CD14-positive monocyte (primary cell): ENCODE measurements at regions not wholly inside any gene's neighbourhood (a gene's known extent, or its start where the extent isn't known, plus 50 kb on each side); places are given as distances from the start of the nearest gene placed in this dataset.

ENCODE experiments used
- DNase-seq, 3 donors: peaks; one replicate each; pipeline ENCODE4 v3.0.0-alpha.2; 2011 to 2022
- H2AFZ ChIP-seq: 2 replicates; pipeline ENCODE4 v1.6.0; 2012; ENCODE audit warnings: mild to moderate bottlenecking, low read depth, low read length, inconsistent platforms; ENCODE audit not compliant: insufficient read depth, poor library complexity, severe bottlenecking
- H3K27ac ChIP-seq, 2 donors: 1 replicate in 1 of 2; 2 replicates in 1 of 2; pipeline ENCODE4 v1.5.1; 2012 to 2013; ENCODE audit warnings: low read length in 2 of 2, control low read depth in 1 of 2, inconsistent platforms in 1 of 2, low read depth in 1 of 2, mild to moderate bottlenecking in 1 of 2
- H3K27me3 ChIP-seq, 2 donors: one replicate each; pipeline versions ENCODE4 v1.6.0 to v1.6.1; 2011 to 2013; ENCODE audit warnings: low read length in 2 of 2; ENCODE audit not compliant: control insufficient read depth in 2 of 2, insufficient read depth in 2 of 2
- H3K36me3 ChIP-seq, 2 donors: replicated peaks in 1 of 2; 1 replicate in 1 of 2; 2 replicates in 1 of 2; pipeline versions ENCODE4 v1.5.1 to v1.6.1; 2012 to 2013; ENCODE audit warnings: low read length in 2 of 2, control low read depth in 1 of 2, inconsistent platforms in 1 of 2, mild to moderate bottlenecking in 1 of 2; ENCODE audit not compliant: insufficient read depth in 2 of 2, control insufficient read depth in 1 of 2
- H3K4me1 ChIP-seq, 2 donors: 1 replicate in 1 of 2; 2 replicates in 1 of 2; pipeline versions ENCODE4 v1.5.1 to v1.6.1; 2012 to 2013; ENCODE audit warnings: low read length in 2 of 2, control low read depth in 1 of 2, inconsistent platforms in 1 of 2, mild to moderate bottlenecking in 1 of 2, moderate library complexity in 1 of 2; ENCODE audit not compliant: insufficient read depth in 2 of 2, control insufficient read depth in 1 of 2
- H3K4me2 ChIP-seq: replicated peaks from 2 replicates; pipeline ENCODE3; 2012; ENCODE audit warnings: low read length, moderate library complexity, mild to moderate bottlenecking; ENCODE audit not compliant: poor library complexity, severe bottlenecking; ENCODE audit errors: extremely low read depth
- H3K4me3 ChIP-seq, 3 experiments: fragments of 200-600 bp in 1 of 3; sonication (generic) in 1 of 3; replicated peaks in 1 of 3; 1 replicate in 2 of 3; 2 replicates in 1 of 3; pipeline ENCODE4 v1.5.1; 2011 to 2013; ENCODE audit warnings: low read length in 3 of 3, mild to moderate bottlenecking in 3 of 3, control low read depth in 2 of 3, low read depth in 2 of 3, inconsistent platforms in 1 of 3, moderate library complexity in 1 of 3
- H3K79me2 ChIP-seq: 2 replicates; pipeline ENCODE4 v1.6.0; 2012; ENCODE audit warnings: mild to moderate bottlenecking, control low read depth, inconsistent platforms, low read length, moderate library complexity; ENCODE audit not compliant: insufficient read depth
- H3K9ac ChIP-seq: 2 replicates; pipeline ENCODE4 v1.6.0; 2017; ENCODE audit warnings: low read length, mild to moderate bottlenecking; ENCODE audit not compliant: insufficient read depth, poor library complexity, severe bottlenecking
- H3K9me3 ChIP-seq, 2 donors: replicated peaks in 1 of 2; 1 replicate in 1 of 2; 2 replicates in 1 of 2; pipeline versions ENCODE4 v1.5.1 to v1.6.1; 2012 to 2013; ENCODE audit warnings: low read length in 2 of 2, control low read depth in 1 of 2; ENCODE audit not compliant: control insufficient read depth in 1 of 2, insufficient read depth in 1 of 2
- H4K20me1 ChIP-seq: 2 replicates; pipeline ENCODE4 v1.6.0; 2012; ENCODE audit warnings: mild to moderate bottlenecking, low read length, control low read depth, moderate library complexity; ENCODE audit not compliant: insufficient read depth
- H3K27ac Mint-ChIP-seq, 7 donors: one replicate each; pipeline ENCODE4 v1.8.0; 2020; ENCODE audit warnings: mild to moderate bottlenecking in 7 of 7, mixed read lengths in 7 of 7, moderate library complexity in 6 of 7, inconsistent platforms in 2 of 7
- H3K27me3 Mint-ChIP-seq, 3 donors: one replicate each; pipeline ENCODE4 v1.8.0; 2021 to 2022; ENCODE audit warnings: low read depth in 3 of 3, mild to moderate bottlenecking in 3 of 3, mixed read lengths in 3 of 3, moderate library complexity in 3 of 3, inconsistent platforms in 1 of 3
- H3K36me3 Mint-ChIP-seq, 2 donors: one replicate each; pipeline ENCODE4 v1.8.0; 2020; ENCODE audit warnings: mixed read lengths in 2 of 2, inconsistent platforms in 1 of 2, mild to moderate bottlenecking in 1 of 2
- H3K4me1 Mint-ChIP-seq: one replicate; pipeline ENCODE4 v1.8.0; 2020; ENCODE audit warnings: mild to moderate bottlenecking, mixed read lengths
- H3K4me3 Mint-ChIP-seq, 2 donors: one replicate each; pipeline ENCODE4 v1.8.0; 2020; ENCODE audit warnings: mild to moderate bottlenecking in 2 of 2, mixed read lengths in 2 of 2, moderate library complexity in 1 of 2
- H3K9me3 Mint-ChIP-seq, 7 donors: one replicate each; pipeline ENCODE4 v1.8.0; 2020 to 2022; ENCODE audit warnings: mixed read lengths in 7 of 7, mild to moderate bottlenecking in 6 of 7, moderate library complexity in 6 of 7, inconsistent platforms in 2 of 7
- CTCF ChIP-seq: fragments of 200-600 bp; IDR thresholded peaks from one replicate; pipeline ENCODE4 v1.8.0; 2022; ENCODE audit warnings: antibody characterized with exemption, mild to moderate bottlenecking
- WGBS: methylation state at CpG from one replicate; pipeline ENCODE4 v1.1.5; 2013; ENCODE audit warnings: missing lambda C conversion rate; ENCODE audit not compliant: insufficient coverage; 5-methylcytosine and 5-hydroxymethylcytosine counted together
- intact Hi-C, 2 donors: fragments of 100-400 bp; cut with micrococcal nuclease; formaldehyde crosslinking; loops; one replicate each; pipeline versions ENCODE4 v1.15.0 to v1.15.1; 2023

- intact Hi-C loops: no loop called here
- Histone ChIP-seq H4K20me1 (no peaks in the 10 kb centered on the region), H3K4me1 (no peaks in the 10 kb centered on the region), H3K27ac (no peak overlapping the region), H3K36me3 (no peaks in the 10 kb centered on the region), H3K79me2 (no peaks in the 10 kb centered on the region), H3K4me2 (no peak overlapping the region), H2AFZ (no peak overlapping the region), H3K27me3 (no peaks in the 10 kb centered on the region), H3K4me3 (no peak overlapping the region), H3K9ac (no peak overlapping the region), H3K9me3 (no peaks in the 10 kb centered on the region)
- Mint-ChIP-seq H3K4me1 (no peaks in the 10 kb centered on the region), H3K4me3 (no peak overlapping the region), H3K27ac (no peak overlapping the region), H3K36me3 (no peaks in the 10 kb centered on the region), H3K27me3 (peaks cover 0 to 5% (median 2%) of the 10 kb centered on the region in 3 donors), H3K9me3 (peaks cover 0 to 2% (median 0%) of the 10 kb centered on the region in 7 donors)
- TF ChIP-seq CTCF: no peak
- DNase-seq: no peak
Measured at GRCh38 chr2:137845422-137845821, 118.9 kb upstream of the HNMT start.

GRCh38 chr2:137846993-137847392 lies 117.3 kb upstream of the HNMT start:
- Histone ChIP-seq H3K9me3 (no peaks in the 10 kb centered on the region), H3K79me2 (no peaks in the 10 kb centered on the region), H3K4me1 (no peaks in the 10 kb centered on the region), H3K27ac (no peak overlapping the region), H4K20me1 (no peaks in the 10 kb centered on the region), H3K36me3 (no peaks in the 10 kb centered on the region), H3K4me2 (no peak overlapping the region), H3K4me3 (no peak overlapping the region), H2AFZ (no peak overlapping the region), H3K9ac (no peak overlapping the region), H3K27me3 (peaks cover 0 to 2% of the 10 kb centered on the region in 2 donors)
- no peak for TF ChIP-seq CTCF
- Mint-ChIP-seq H3K4me3 (no peak overlapping the region), H3K4me1 (no peaks in the 10 kb centered on the region), H3K27ac (no peak overlapping the region), H3K36me3 (no peaks in the 10 kb centered on the region), H3K9me3 (peaks cover 0 to 2% (median 0%) of the 10 kb centered on the region in 7 donors), H3K27me3 (peaks cover 2 to 5% (median 4%) of the 10 kb centered on the region in 3 donors)
- DNase-seq: no peak
- no CpG with 5 or more reads among the region's 2 CpGs for WGBS
- intact Hi-C loops: no loop called here
